ENCODE measurements at regions not wholly inside any gene's neighbourhood (a gene's known extent, or its start where the extent isn't known, plus 50 kb on each side); places are given as distances from the start of the nearest gene placed in this dataset.

DNA sequence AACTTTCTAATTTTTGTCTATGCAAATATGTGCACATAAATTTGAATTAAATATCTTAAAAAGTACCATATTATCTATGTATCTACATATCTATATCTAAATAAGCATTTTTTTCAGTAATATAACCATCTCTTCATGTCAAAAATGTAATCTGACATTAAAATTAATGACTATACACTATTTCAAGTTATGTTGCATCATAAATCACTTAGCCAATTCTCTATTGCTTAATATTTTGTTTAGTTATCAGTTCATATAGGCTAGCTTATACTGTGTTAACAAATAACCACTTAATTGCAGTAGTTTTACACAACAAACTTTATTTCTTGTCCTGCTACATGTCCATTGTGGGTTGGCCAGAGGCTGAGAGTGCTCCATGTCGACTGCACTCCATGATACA, 360.8 kb downstream of the EPM2A start (continued):
- TF ChIP-seq, protein P1, sequence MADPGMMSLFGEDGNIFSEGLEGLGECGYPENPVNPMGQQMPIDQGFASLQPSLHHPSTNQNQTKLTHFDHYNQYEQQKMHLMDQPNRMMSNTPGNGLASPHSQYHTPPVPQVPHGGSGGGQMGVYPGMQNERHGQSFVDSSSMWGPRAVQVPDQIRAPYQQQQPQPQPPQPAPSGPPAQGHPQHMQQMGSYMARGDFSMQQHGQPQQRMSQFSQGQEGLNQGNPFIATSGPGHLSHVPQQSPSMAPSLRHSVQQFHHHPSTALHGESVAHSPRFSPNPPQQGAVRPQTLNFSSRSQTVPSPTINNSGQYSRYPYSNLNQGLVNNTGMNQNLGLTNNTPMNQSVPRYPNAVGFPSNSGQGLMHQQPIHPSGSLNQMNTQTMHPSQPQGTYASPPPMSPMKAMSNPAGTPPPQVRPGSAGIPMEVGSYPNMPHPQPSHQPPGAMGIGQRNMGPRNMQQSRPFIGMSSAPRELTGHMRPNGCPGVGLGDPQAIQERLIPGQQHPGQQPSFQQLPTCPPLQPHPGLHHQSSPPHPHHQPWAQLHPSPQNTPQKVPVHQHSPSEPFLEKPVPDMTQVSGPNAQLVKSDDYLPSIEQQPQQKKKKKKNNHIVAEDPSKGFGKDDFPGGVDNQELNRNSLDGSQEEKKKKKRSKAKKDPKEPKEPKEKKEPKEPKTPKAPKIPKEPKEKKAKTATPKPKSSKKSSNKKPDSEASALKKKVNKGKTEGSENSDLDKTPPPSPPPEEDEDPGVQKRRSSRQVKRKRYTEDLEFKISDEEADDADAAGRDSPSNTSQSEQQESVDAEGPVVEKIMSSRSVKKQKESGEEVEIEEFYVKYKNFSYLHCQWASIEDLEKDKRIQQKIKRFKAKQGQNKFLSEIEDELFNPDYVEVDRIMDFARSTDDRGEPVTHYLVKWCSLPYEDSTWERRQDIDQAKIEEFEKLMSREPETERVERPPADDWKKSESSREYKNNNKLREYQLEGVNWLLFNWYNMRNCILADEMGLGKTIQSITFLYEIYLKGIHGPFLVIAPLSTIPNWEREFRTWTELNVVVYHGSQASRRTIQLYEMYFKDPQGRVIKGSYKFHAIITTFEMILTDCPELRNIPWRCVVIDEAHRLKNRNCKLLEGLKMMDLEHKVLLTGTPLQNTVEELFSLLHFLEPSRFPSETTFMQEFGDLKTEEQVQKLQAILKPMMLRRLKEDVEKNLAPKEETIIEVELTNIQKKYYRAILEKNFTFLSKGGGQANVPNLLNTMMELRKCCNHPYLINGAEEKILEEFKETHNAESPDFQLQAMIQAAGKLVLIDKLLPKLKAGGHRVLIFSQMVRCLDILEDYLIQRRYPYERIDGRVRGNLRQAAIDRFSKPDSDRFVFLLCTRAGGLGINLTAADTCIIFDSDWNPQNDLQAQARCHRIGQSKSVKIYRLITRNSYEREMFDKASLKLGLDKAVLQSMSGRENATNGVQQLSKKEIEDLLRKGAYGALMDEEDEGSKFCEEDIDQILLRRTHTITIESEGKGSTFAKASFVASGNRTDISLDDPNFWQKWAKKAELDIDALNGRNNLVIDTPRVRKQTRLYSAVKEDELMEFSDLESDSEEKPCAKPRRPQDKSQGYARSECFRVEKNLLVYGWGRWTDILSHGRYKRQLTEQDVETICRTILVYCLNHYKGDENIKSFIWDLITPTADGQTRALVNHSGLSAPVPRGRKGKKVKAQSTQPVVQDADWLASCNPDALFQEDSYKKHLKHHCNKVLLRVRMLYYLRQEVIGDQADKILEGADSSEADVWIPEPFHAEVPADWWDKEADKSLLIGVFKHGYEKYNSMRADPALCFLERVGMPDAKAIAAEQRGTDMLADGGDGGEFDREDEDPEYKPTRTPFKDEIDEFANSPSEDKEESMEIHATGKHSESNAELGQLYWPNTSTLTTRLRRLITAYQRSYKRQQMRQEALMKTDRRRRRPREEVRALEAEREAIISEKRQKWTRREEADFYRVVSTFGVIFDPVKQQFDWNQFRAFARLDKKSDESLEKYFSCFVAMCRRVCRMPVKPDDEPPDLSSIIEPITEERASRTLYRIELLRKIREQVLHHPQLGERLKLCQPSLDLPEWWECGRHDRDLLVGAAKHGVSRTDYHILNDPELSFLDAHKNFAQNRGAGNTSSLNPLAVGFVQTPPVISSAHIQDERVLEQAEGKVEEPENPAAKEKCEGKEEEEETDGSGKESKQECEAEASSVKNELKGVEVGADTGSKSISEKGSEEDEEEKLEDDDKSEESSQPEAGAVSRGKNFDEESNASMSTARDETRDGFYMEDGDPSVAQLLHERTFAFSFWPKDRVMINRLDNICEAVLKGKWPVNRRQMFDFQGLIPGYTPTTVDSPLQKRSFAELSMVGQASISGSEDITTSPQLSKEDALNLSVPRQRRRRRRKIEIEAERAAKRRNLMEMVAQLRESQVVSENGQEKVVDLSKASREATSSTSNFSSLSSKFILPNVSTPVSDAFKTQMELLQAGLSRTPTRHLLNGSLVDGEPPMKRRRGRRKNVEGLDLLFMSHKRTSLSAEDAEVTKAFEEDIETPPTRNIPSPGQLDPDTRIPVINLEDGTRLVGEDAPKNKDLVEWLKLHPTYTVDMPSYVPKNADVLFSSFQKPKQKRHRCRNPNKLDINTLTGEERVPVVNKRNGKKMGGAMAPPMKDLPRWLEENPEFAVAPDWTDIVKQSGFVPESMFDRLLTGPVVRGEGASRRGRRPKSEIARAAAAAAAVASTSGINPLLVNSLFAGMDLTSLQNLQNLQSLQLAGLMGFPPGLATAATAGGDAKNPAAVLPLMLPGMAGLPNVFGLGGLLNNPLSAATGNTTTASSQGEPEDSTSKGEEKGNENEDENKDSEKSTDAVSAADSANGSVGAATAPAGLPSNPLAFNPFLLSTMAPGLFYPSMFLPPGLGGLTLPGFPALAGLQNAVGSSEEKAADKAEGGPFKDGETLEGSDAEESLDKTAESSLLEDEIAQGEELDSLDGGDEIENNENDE (IDR thresholded peaks at IDR 0.05; ENCODE audit: insufficient replicate concordance, low read length) = no peak
- TF ChIP-seq, protein P2, sequence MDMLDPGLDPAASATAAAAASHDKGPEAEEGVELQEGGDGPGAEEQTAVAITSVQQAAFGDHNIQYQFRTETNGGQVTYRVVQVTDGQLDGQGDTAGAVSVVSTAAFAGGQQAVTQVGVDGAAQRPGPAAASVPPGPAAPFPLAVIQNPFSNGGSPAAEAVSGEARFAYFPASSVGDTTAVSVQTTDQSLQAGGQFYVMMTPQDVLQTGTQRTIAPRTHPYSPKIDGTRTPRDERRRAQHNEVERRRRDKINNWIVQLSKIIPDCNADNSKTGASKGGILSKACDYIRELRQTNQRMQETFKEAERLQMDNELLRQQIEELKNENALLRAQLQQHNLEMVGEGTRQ (IDR thresholded peaks at IDR 0.05; ENCODE audit: low read length) = no peak
- TF ChIP-seq POU5F1 (IDR thresholded peaks at IDR 0.05; ENCODE audit: low read depth, low read length) (no peak), SAP30 (IDR thresholded peaks at IDR 0.05; ENCODE audit: insufficient read depth, insufficient replicate concordance, low read length) (no peak), TEAD4 (IDR thresholded peaks at IDR 0.05; ENCODE audit: low read depth, low read length) (no peak), RBBP5 (IDR thresholded peaks at IDR 0.05; ENCODE audit: borderline replicate concordance, low read depth, low read length) (no peak), TCF12 (IDR thresholded peaks at IDR 0.05; ENCODE audit: low read depth, low read length) (no peak), BCL11A (IDR thresholded peaks at IDR 0.05; ENCODE audit: low read depth in 2 of 2, low read length in 2 of 2) (no peak), CBX8 (IDR thresholded peaks at IDR 0.05; ENCODE audit: borderline replicate concordance, low read depth, low read length) (no peak)
- TF ChIP-seq, protein P3, sequence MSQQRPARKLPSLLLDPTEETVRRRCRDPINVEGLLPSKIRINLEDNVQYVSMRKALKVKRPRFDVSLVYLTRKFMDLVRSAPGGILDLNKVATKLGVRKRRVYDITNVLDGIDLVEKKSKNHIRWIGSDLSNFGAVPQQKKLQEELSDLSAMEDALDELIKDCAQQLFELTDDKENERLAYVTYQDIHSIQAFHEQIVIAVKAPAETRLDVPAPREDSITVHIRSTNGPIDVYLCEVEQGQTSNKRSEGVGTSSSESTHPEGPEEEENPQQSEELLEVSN (IDR thresholded peaks at IDR 0.05) = no peak

Data from H1 (cell line).